Neural progenitor cell (in vitro differentiated cells): ENCODE measurements at regions not wholly inside any gene's neighbourhood (a gene's known extent, or its start where the extent isn't known, plus 50 kb on each side); places are given as distances from the start of the nearest gene placed in this dataset.

Experiments used
- DNase-seq: peaks from one replicate; pipeline ENCODE4 v3.0.0-alpha.2; 2016; ENCODE audit warnings: low spot score
- H2AFZ ChIP-seq: fragments of 200-600 bp; sonication (generic); replicated peaks from 2 replicates; pipeline ENCODE4 v1.6.1; 2016; ENCODE audit warnings: antibody characterized with exemption
- H3F3A ChIP-seq: fragments of 200-600 bp; sonication (generic); 2 replicates; pipeline ENCODE4 v1.6.1; 2016; ENCODE audit warnings: antibody characterized with exemption, low read depth
- H3K27ac ChIP-seq: fragments of 200-600 bp; sonication (generic); 2 replicates; pipeline ENCODE4 v1.5.1; 2016; ENCODE audit warnings: mild to moderate bottlenecking
- H3K27me3 ChIP-seq: fragments of 200-600 bp; sonication (generic); 2 replicates; pipeline ENCODE4 v1.6.1; 2016; ENCODE audit warnings: mild to moderate bottlenecking, moderate library complexity
- H3K36me3 ChIP-seq: fragments of 200-600 bp; sonication (generic); 2 replicates; pipeline ENCODE4 v1.5.1; 2016
- H3K4me1 ChIP-seq: fragments of 200-600 bp; sonication (generic); 2 replicates; pipeline ENCODE4 v1.6.1; 2016; ENCODE audit warnings: mixed run types
- H3K4me2 ChIP-seq: fragments of 200-600 bp; sonication (generic); 2 replicates; pipeline ENCODE4 v1.6.1; 2016
- H3K4me3 ChIP-seq: fragments of 200-600 bp; sonication (generic); 2 replicates; pipeline ENCODE4 v1.5.1; 2016
- H3K79me2 ChIP-seq: fragments of 200-600 bp; sonication (generic); 2 replicates; pipeline ENCODE4 v1.6.1; 2016; ENCODE audit warnings: low read depth
- H3K9ac ChIP-seq: fragments of 200-600 bp; sonication (generic); 2 replicates; pipeline ENCODE4 v1.6.1; 2016
- H3K9me3 ChIP-seq: fragments of 200-600 bp; sonication (generic); 2 replicates; pipeline ENCODE4 v1.5.1; 2016; ENCODE audit warnings: low read depth
- H4K20me1 ChIP-seq: fragments of 200-600 bp; sonication (generic); 2 replicates; pipeline ENCODE4 v1.6.1; 2016; ENCODE audit warnings: low read depth
- H3K27ac Mint-ChIP-seq: 3 replicates; pipeline ENCODE4 v1.8.0; 2021; ENCODE audit warnings: mixed read lengths
- H3K27me3 Mint-ChIP-seq: 2 replicates; pipeline ENCODE4 v1.8.0; 2022; ENCODE audit warnings: low read depth, mild to moderate bottlenecking, inconsistent platforms, moderate library complexity, mixed read lengths; ENCODE audit not compliant: insufficient read depth
- H3K36me3 Mint-ChIP-seq: 3 replicates; pipeline ENCODE4 v1.8.0; 2021; ENCODE audit warnings: mixed read lengths
- H3K4me1 Mint-ChIP-seq: 3 replicates; pipeline ENCODE4 v1.8.0; 2021; ENCODE audit warnings: mixed read lengths
- H3K4me3 Mint-ChIP-seq: 3 replicates; pipeline ENCODE4 v1.8.0; 2021; ENCODE audit warnings: mild to moderate bottlenecking, moderate library complexity, mixed read lengths
- H3K9me3 Mint-ChIP-seq: 3 replicates; pipeline ENCODE4 v1.8.0; 2020; ENCODE audit warnings: mixed read lengths
- EZH2 ChIP-seq: fragments of 200-600 bp; sonication (generic); IDR thresholded peaks from 2 replicates; pipeline ENCODE4 v1.6.1; 2017; ENCODE audit warnings: antibody characterized with exemption, mild to moderate bottlenecking, moderate library complexity
- EZH2phosphoT487 ChIP-seq: fragments of 200-600 bp; sonication (generic); IDR thresholded peaks from 2 replicates; pipeline ENCODE4 v1.6.1; 2017; ENCODE audit warnings: antibody characterized with exemption
- TF ChIP-seq, protein P1 (sequence below): fragments of 200-600 bp; sonication (generic); IDR thresholded peaks from 2 replicates; pipeline ENCODE4 v1.5.1; 2017; ENCODE audit warnings: antibody characterized with exemption, mild to moderate bottlenecking

DNA sequence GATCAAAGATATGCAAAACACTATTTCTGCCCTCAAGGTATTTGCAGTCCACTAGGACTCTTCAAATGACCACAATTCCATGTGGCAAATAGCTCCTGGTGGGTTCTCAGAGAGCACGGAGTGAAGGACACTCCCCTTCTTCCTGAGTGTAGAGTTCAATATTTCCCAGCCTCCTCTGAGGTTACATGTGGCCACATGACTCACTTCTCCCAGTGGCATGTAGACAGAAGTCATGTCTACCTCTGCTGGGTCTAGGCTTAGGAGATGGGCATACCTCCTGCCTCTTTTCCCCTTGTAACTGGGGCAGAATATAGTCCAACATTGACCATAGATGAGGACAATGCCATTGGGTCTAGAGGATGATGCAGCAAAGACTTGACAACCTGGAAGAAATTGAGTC is 191.4 kb downstream of the MIS18A start:
- no peak for DNase-seq
- Histone ChIP-seq H2AFZ (no peak overlapping the region), H3K27ac (no peak overlapping the region), H3K27me3 (no peaks in the 10 kb centered on the region), H3K36me3 (no peaks in the 10 kb centered on the region), H3K79me2 (no peaks in the 10 kb centered on the region), H3K9ac (no peak overlapping the region), H3K4me2 (no peak overlapping the region), H3F3A (no peaks in the 10 kb centered on the region), H3K4me3 (no peak overlapping the region), H3K9me3 (no peaks in the 10 kb centered on the region), H4K20me1 (no peaks in the 10 kb centered on the region), H3K4me1 (peaks cover 6% of the 10 kb centered on the region)
- TF ChIP-seq EZH2 (no peak), EZH2phosphoT487 (no peak)
- TF ChIP-seq, protein P1, sequence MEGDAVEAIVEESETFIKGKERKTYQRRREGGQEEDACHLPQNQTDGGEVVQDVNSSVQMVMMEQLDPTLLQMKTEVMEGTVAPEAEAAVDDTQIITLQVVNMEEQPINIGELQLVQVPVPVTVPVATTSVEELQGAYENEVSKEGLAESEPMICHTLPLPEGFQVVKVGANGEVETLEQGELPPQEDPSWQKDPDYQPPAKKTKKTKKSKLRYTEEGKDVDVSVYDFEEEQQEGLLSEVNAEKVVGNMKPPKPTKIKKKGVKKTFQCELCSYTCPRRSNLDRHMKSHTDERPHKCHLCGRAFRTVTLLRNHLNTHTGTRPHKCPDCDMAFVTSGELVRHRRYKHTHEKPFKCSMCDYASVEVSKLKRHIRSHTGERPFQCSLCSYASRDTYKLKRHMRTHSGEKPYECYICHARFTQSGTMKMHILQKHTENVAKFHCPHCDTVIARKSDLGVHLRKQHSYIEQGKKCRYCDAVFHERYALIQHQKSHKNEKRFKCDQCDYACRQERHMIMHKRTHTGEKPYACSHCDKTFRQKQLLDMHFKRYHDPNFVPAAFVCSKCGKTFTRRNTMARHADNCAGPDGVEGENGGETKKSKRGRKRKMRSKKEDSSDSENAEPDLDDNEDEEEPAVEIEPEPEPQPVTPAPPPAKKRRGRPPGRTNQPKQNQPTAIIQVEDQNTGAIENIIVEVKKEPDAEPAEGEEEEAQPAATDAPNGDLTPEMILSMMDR, result no peak
- no peak overlapping the region for H3K27ac Mint-ChIP-seq
- peaks cover 18% of the 10 kb centered on the region for H3K4me1 Mint-ChIP-seq
- H3K9me3 Mint-ChIP-seq, result peaks cover 10% of the 10 kb centered on the region
- peaks cover 13% of the 10 kb centered on the region for H3K27me3 Mint-ChIP-seq
- no peaks in the 10 kb centered on the region for H3K36me3 Mint-ChIP-seq
- H3K4me3 Mint-ChIP-seq, result no peak overlapping the region

DNA sequence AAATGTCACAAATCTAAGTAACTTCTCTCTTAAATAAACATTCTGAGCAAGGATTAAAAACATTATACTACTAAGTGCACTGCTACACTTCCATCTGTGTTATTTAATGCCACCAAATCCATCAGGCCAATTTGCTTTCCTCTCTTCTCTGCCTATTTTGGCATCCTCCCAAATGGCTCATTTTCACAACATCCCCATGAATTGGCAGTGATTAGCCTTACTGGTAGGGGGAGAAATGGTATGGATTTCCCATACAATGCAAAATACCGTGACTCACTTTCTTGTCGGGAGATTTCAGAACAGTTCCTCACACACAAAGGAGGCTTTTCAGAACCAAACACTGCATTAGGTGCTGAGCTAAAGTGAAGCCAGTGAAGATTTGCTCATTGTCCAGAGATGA is 195.7 kb downstream of the MIS18A start:
- H3K9me3 ChIP-seq, result no peaks in the 10 kb centered on the region
- no peaks in the 10 kb centered on the region for H3K36me3 Mint-ChIP-seq
- peaks cover 13% of the 10 kb centered on the region for H3K4me1 Mint-ChIP-seq
- no peak overlapping the region for H2AFZ ChIP-seq
- H4K20me1 ChIP-seq, result no peaks in the 10 kb centered on the region
- H3K4me2 ChIP-seq, result no peak overlapping the region
- H3K9ac ChIP-seq, result no peak overlapping the region
- no peak overlapping the region for H3K4me3 Mint-ChIP-seq
- peaks cover 7% of the 10 kb centered on the region for H3K27me3 Mint-ChIP-seq
- DNase-seq, result no peak
- H3K79me2 ChIP-seq, result no peaks in the 10 kb centered on the region
- no peak overlapping the region for H3K27ac Mint-ChIP-seq
- H3K27me3 ChIP-seq, result no peaks in the 10 kb centered on the region
- peaks cover 6% of the 10 kb centered on the region for H3K4me1 ChIP-seq
- no peak overlapping the region for H3K4me3 ChIP-seq
- H3K9me3 Mint-ChIP-seq, result peaks cover 6% of the 10 kb centered on the region
- no peaks in the 10 kb centered on the region for H3K36me3 ChIP-seq
- TF ChIP-seq EZH2 (no peak), EZH2phosphoT487 (no peak)
- TF ChIP-seq, protein P1, result no peak
- H3K27ac ChIP-seq, result no peak overlapping the region
- no peaks in the 10 kb centered on the region for H3F3A ChIP-seq

DNA sequence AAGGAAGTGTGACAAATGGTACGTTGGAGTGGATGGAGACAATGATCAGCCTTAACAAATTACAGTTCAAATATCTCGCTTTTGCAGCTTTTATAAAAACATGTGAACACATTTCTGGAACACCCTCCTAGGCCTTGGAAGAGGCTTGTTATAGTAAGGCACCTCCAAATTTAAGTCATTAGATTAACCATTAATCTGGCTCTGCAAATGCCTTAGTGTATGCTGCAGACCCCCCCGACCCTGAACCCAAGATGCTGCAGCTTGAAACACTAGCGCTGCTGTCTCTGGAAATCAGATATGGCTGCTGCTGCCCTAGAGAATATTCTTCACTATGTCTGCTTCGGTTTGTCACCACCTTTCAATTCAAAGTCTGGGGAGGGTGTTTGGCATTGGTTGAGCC is 196.4 kb downstream of the MIS18A start:
- Mint-ChIP-seq H3K27me3 (peaks cover 5% of the 10 kb centered on the region), H3K27ac (no peak overlapping the region), H3K4me1 (peaks cover 13% of the 10 kb centered on the region), H3K36me3 (no peaks in the 10 kb centered on the region), H3K9me3 (peaks cover 6% of the 10 kb centered on the region), H3K4me3 (no peak overlapping the region)
- H3F3A ChIP-seq, result no peaks in the 10 kb centered on the region
- no peaks in the 10 kb centered on the region for H3K27me3 ChIP-seq
- TF ChIP-seq EZH2 (no peak), EZH2phosphoT487 (no peak)
- TF ChIP-seq, protein P1, result no peak
- no peak overlapping the region for H3K9ac ChIP-seq
- H3K9me3 ChIP-seq, result no peaks in the 10 kb centered on the region
- no peak for DNase-seq
- H3K27ac ChIP-seq, result no peak overlapping the region
- no peak overlapping the region for H3K4me3 ChIP-seq
- H3K4me1 ChIP-seq, result peaks cover 6% of the 10 kb centered on the region
- H3K4me2 ChIP-seq, result no peak overlapping the region
- no peaks in the 10 kb centered on the region for H3K79me2 ChIP-seq
- H4K20me1 ChIP-seq, result no peaks in the 10 kb centered on the region
- no peaks in the 10 kb centered on the region for H3K36me3 ChIP-seq
- H2AFZ ChIP-seq, result no peak overlapping the region
